ENCODE measurements at regions not wholly inside any gene's neighbourhood (a gene's known extent, or its start where the extent isn't known, plus 50 kb on each side); places are given as distances from the start of the nearest gene placed in this dataset.

DNA sequence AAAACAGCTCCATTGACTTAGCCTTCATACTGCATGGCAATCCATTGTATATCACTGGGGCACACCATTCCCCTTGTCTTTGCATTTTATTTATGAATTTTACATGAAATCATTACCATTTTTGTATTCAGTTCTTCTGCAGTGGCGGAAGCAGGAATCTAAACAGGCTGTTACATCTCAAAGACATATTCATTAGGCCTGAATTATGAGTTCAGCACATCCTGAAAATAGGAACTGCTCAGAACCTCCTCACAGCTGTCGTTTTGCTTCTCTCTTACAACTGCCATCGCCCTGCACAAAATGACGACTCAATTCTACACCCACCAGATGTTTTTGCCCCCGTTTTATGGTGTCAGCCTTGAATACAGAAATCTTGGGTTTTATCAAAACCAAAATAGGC lies 474.4 kb upstream of the MAGEB18 start:
- TF ChIP-seq, protein P1, sequence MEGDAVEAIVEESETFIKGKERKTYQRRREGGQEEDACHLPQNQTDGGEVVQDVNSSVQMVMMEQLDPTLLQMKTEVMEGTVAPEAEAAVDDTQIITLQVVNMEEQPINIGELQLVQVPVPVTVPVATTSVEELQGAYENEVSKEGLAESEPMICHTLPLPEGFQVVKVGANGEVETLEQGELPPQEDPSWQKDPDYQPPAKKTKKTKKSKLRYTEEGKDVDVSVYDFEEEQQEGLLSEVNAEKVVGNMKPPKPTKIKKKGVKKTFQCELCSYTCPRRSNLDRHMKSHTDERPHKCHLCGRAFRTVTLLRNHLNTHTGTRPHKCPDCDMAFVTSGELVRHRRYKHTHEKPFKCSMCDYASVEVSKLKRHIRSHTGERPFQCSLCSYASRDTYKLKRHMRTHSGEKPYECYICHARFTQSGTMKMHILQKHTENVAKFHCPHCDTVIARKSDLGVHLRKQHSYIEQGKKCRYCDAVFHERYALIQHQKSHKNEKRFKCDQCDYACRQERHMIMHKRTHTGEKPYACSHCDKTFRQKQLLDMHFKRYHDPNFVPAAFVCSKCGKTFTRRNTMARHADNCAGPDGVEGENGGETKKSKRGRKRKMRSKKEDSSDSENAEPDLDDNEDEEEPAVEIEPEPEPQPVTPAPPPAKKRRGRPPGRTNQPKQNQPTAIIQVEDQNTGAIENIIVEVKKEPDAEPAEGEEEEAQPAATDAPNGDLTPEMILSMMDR (conservative IDR thresholded peaks at IDR 0.05; ENCODE audit: low read length): no peak
- no peak for TF ChIP-seq EZH2phosphoT487 (IDR thresholded peaks at IDR 0.05; ENCODE audit: borderline replicate concordance, low read depth, low read length)
